Panc1 (cell line): ENCODE measurements at regions not wholly inside any gene's neighbourhood (a gene's known extent, or its start where the extent isn't known, plus 50 kb on each side); places are given as distances from the start of the nearest gene placed in this dataset.

Source experiments
- CTCF ChIP-seq: fragments of 450-650 bp; IDR thresholded peaks from 2 replicates; pipeline ENCODE4 v1.5.1; 2017; ENCODE audit warnings: mild to moderate bottlenecking
- POLR2AphosphoS5 ChIP-seq: IDR thresholded peaks from 2 replicates; pipeline ENCODE4 v1.6.1; 2012; ENCODE audit warnings: mild to moderate bottlenecking, low read depth, low read length, moderate library complexity
- REST ChIP-seq, 2 experiments: IDR thresholded peaks; 2 replicates each; pipeline ENCODE4 v1.6.1; 2011 to 2012; ENCODE audit warnings: low read depth in 2 of 2, control low read depth in 1 of 2, low read length in 1 of 2, mild to moderate bottlenecking in 1 of 2, moderate library complexity in 1 of 2; ENCODE audit not compliant: insufficient read depth in 1 of 2

GRCh38 chr12:115223991-115224390, 540.0 kb upstream of the TBX3 start:
- TF ChIP-seq CTCF: no peak
- TF ChIP-seq POLR2AphosphoS5: no peak
- TF ChIP-seq REST (IDR thresholded peaks at IDR 0.05; ENCODE audit: insufficient read depth in 1 of 2, low read depth in 2 of 2, low read length in 1 of 2): no peak
